ENCODE measurements at regions not wholly inside any gene's neighbourhood (a gene's known extent, or its start where the extent isn't known, plus 50 kb on each side); places are given as distances from the start of the nearest gene placed in this dataset.

GRCh38 chr1:73868810-73869336 is 329.1 kb downstream of the LRRIQ3 start:
- CTCF ChIA-PET, result no interaction called here
- Histone ChIP-seq H3K4me1 (no peaks in the 10 kb centered on the region), H3K9me3 (no peaks in the 10 kb centered on the region), H3K4me3 (no peak overlapping the region), H3K4me2 (no peak overlapping the region), H3K27ac (no peak overlapping the region)
- WGBS (ENCODE audit: missing lambda C conversion rate), result 17% methylated on average over 2 of the region's 2 CpGs
- FAIRE-seq (no peak), ATAC-seq (no peak), DNase-seq (ENCODE audit: low read depth in 1 of 2, low spot score in 1 of 2) (no peak)
- POLR2A ChIA-PET, result no interaction called here
- TF ChIP-seq FOXS1 (CRISPR knock-in tag; IDR thresholded peaks at IDR 0.05), result no peak
- TF ChIP-seq KDM1A (IDR thresholded peaks at IDR 0.05; ENCODE audit: low read depth), result no peak
- no peak for TF ChIP-seq ELK1 (IDR thresholded peaks at IDR 0.05; ENCODE audit: low read depth, low read length)
- TF ChIP-seq USF2 (IDR thresholded peaks at IDR 0.05), result no peak

GRCh38 chr1:73862355-73862754 is 335.6 kb downstream of the LRRIQ3 start:
- FAIRE-seq (no peak), DNase-seq (ENCODE audit: low read depth in 1 of 2, low spot score in 1 of 2) (no peak), ATAC-seq (no peak)
- ChIA-PET POLR2A (no interaction called here), CTCF (no interaction called here)
- no peak overlapping the region for H3K4me2 ChIP-seq
- no peaks in the 10 kb centered on the region for H3K4me1 ChIP-seq
- no peaks in the 10 kb centered on the region for H3K9me3 ChIP-seq
- no peak overlapping the region for H3K27ac ChIP-seq
- 86% methylated on average over 1 of the region's 1 CpG for WGBS (ENCODE audit: missing lambda C conversion rate)
- TF ChIP-seq SREBF2 (IDR thresholded peaks at IDR 0.05), result no peak
- TF ChIP-seq POLR2A (IDR thresholded peaks at IDR 0.05; ENCODE audit: low read length), result no peak
- TF ChIP-seq RARB (CRISPR knock-in tag; IDR thresholded peaks at IDR 0.05), result no peak
- TF ChIP-seq RNF2 (IDR thresholded peaks at IDR 0.05; ENCODE audit: borderline replicate concordance, low read depth), result no peak
- no peak for TF ChIP-seq KDM5A (IDR thresholded peaks at IDR 0.05)
- TF ChIP-seq RAD21 (conservative IDR thresholded peaks at IDR 0.05 in 1 of 2, IDR thresholded peaks at IDR 0.05 in 1 of 2), result no peak
- no peak for TF ChIP-seq CBX2 (IDR thresholded peaks at IDR 0.05; ENCODE audit: borderline replicate concordance, low read depth)
- no peak for TF ChIP-seq FOXS1 (CRISPR knock-in tag; IDR thresholded peaks at IDR 0.05)
- TF ChIP-seq ZC3H11A (IDR thresholded peaks at IDR 0.05), result no peak
- no peak for TF ChIP-seq NR3C1 (IDR thresholded peaks at IDR 0.05)
- H3K4me3 ChIP-seq, result no peak overlapping the region

- H3K4me3 ChIP-seq, result no peak overlapping the region
- no peak overlapping the region for H3K27ac ChIP-seq
- FAIRE-seq (no peak), ATAC-seq (no peak), DNase-seq (ENCODE audit: low read depth in 1 of 2, low spot score in 1 of 2) (no peak)
- H3K9me3 ChIP-seq, result no peaks in the 10 kb centered on the region
- WGBS (ENCODE audit: missing lambda C conversion rate), result 4% methylated on average over 2 of the region's 2 CpGs
- no peak overlapping the region for H3K4me2 ChIP-seq
- H3K4me1 ChIP-seq, result no peaks in the 10 kb centered on the region
- POLR2A ChIA-PET, result no interaction called here
- CTCF ChIA-PET, result no interaction called here
- TF ChIP-seq CHD2 (IDR thresholded peaks at IDR 0.05; ENCODE audit: low read length, partially characterized antibody) (no peak), REST (IDR thresholded peaks at IDR 0.05) (no peak), JUN (IDR thresholded peaks at IDR 0.05) (no peak), E2F6 (IDR thresholded peaks at IDR 0.05; ENCODE audit: borderline replicate concordance, low read depth) (no peak), CHD4 (IDR thresholded peaks at IDR 0.05; ENCODE audit: borderline replicate concordance) (no peak), USF2 (IDR thresholded peaks at IDR 0.05) (no peak), MYC (IDR thresholded peaks at IDR 0.05; ENCODE audit: borderline replicate concordance, low read length) (no peak), FOSL2 (IDR thresholded peaks at IDR 0.05) (no peak), FOSL2 (CRISPR knock-in tag; IDR thresholded peaks at IDR 0.05) (no peak), RNF2 (IDR thresholded peaks at IDR 0.05; ENCODE audit: borderline replicate concordance, low read depth) (no peak), HES2 (IDR thresholded peaks at IDR 0.05) (no peak)
These were observed 337.5 kb downstream of the LRRIQ3 start for GRCh38 chr1:73860421-73860950.
